Small intestine (tissue), 7 donors: ENCODE measurements at regions not wholly inside any gene's neighbourhood (a gene's known extent, or its start where the extent isn't known, plus 50 kb on each side); places are given as distances from the start of the nearest gene placed in this dataset.

Experiments
- DNase-seq, 2 donors: peaks; one replicate each; pipeline versions ENCODE4 v3.0.0 to v3.0.0-alpha.2; 2013
- FAIRE-seq: peaks from 2 replicates; lab custom pipeline; 2012; peaks lifted over from hg19 to GRCh38; lab: Jason Lieb, UNC
- H3K27ac ChIP-seq, 3 donors: one replicate each; pipeline ENCODE4 v1.5.1; 2013; ENCODE audit warnings: low read length in 2 of 3, mild to moderate bottlenecking in 2 of 3, control low read depth in 1 of 3, inconsistent platforms in 1 of 3, low read depth in 1 of 3, moderate library complexity in 1 of 3
- H3K27me3 ChIP-seq, 3 donors: one replicate each; pipeline ENCODE4 v1.6.1; 2013; ENCODE audit warnings: low read length in 3 of 3, inconsistent platforms in 1 of 3; ENCODE audit not compliant: control insufficient read depth in 3 of 3, insufficient read depth in 3 of 3
- H3K36me3 ChIP-seq, 3 donors: one replicate each; pipeline ENCODE4 v1.6.1; 2013; ENCODE audit warnings: low read length in 3 of 3, inconsistent platforms in 1 of 3, low read depth in 1 of 3, mild to moderate bottlenecking in 1 of 3, moderate library complexity in 1 of 3; ENCODE audit not compliant: control insufficient read depth in 3 of 3, insufficient read depth in 2 of 3
- H3K4me1 ChIP-seq, 3 donors: one replicate each; pipeline ENCODE4 v1.6.1; 2013; ENCODE audit warnings: low read length in 2 of 3, inconsistent platforms in 1 of 3, low read depth in 1 of 3, mild to moderate bottlenecking in 1 of 3, moderate library complexity in 1 of 3; ENCODE audit not compliant: control insufficient read depth in 3 of 3, insufficient read depth in 2 of 3
- H3K4me3 ChIP-seq, 3 donors: one replicate each; pipeline ENCODE4 v1.5.1; 2013; ENCODE audit warnings: low read length in 3 of 3, control low read depth in 1 of 3, inconsistent platforms in 1 of 3, low read depth in 1 of 3, mild to moderate bottlenecking in 1 of 3, moderate library complexity in 1 of 3
- H3K9me3 ChIP-seq, 2 donors: one replicate each; pipeline ENCODE4 v1.6.1; 2013; ENCODE audit warnings: low read depth in 1 of 2, low read length in 1 of 2; ENCODE audit not compliant: control insufficient read depth in 2 of 2, insufficient read depth in 1 of 2
- WGBS, 3 donors: extraction: QIAGEN DNeasy Blood & Tissue Kit; methylation state at CpG; one replicate each; pipeline ENCODE4 v1.1.7; 2013; 5-methylcytosine and 5-hydroxymethylcytosine counted together
- donor health status: healthy with polysubstance abuse.
- donor health status: control.
- donor health status: control.
- donor health status: Bipolar disorder and iron deficiency.
- donor health status: healthy.

DNA sequence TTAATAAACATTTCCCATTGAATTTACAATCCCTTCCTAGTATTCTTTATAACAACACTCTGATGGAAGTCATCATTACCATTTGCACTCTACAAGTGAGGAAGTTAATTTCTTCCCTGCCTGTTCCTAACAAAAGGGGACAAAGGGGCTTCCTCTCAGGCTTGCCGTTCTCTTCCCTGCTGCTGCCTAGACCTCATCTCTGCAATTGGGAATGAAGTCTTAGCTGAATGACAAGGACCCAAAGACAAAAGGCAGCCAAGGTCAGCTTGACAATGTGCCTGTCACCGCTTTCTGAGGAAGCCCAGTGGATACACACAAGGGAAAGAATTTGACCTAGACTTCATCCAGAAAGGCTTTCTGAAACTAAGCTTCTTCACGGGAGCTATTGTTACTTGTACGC is 416.4 kb downstream of the CMPK2 start:
- DNase-seq, result no peak
- Histone ChIP-seq H3K27ac (no peak overlapping the region), H3K36me3 (no peaks in the 10 kb centered on the region), H3K9me3 (no peaks in the 10 kb centered on the region), H3K4me3 (no peak overlapping the region), H3K4me1 (peaks cover 0 to 15% (median 5%) of the 10 kb centered on the region in 3 donors), H3K27me3 (peaks cover 0 to 3% (median 0%) of the 10 kb centered on the region in 3 donors)
- WGBS, 3 donors, result 68 to 89% (median 80%) methylated on average over 4 of the region's 4 CpGs
- no peak for FAIRE-seq

DNA sequence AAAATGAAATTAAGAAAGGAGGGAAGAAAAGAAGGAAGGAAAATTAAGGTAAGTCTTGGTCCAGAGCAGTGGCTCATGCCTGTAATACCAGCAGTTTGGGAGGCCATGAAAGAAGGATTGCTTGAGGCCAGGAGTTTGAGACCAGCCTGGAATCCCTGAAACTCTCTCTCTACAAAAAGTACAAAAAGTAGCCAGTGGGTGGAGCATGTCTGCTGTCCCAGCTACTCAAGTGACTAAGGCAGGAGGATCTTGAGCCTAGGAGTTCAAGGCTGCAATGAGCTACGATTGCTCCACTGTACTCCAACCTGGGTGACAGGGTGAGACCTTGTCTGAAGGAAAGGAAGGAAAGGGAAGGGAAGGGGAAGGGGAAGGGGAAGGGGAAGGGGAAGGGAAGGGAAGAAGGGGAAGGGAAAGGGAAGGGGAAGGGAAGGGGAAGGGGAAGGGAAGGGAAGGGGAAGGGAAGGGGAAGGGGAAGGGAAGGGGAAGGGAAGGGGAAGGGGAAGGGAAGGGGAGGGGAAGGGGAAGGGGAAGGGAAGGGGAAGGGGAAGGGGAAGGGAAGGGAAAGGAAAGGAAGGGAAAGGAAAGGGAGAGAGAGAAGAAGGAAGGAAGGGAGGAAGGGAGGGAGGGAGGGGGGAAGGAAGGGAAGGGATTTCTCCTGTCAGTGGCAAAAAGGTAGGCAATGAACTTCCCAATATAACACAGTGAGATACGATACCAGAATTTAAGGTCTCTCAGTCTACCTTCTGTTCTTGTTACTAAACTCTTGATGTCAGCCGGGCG is 412.8 kb downstream of the CMPK2 start:
- no peak overlapping the region for H3K4me3 ChIP-seq
- peaks cover 0 to 3% (median 0%) of the 10 kb centered on the region in 3 donors for H3K27me3 ChIP-seq
- H3K27ac ChIP-seq, result no peak overlapping the region
- DNase-seq, result peak in 1 of 2 donors; percentile 15
- no peaks in the 10 kb centered on the region for H3K36me3 ChIP-seq
- H3K4me1 ChIP-seq, result peaks cover 0 to 6% (median 0%) of the 10 kb centered on the region in 3 donors
- FAIRE-seq, result no peak
- 89 to 95% (median 92%) methylated on average over 4 of the region's 4 CpGs for WGBS, 3 donors
- peaks cover 0 to 13% of the 10 kb centered on the region in 2 donors for H3K9me3 ChIP-seq

DNA sequence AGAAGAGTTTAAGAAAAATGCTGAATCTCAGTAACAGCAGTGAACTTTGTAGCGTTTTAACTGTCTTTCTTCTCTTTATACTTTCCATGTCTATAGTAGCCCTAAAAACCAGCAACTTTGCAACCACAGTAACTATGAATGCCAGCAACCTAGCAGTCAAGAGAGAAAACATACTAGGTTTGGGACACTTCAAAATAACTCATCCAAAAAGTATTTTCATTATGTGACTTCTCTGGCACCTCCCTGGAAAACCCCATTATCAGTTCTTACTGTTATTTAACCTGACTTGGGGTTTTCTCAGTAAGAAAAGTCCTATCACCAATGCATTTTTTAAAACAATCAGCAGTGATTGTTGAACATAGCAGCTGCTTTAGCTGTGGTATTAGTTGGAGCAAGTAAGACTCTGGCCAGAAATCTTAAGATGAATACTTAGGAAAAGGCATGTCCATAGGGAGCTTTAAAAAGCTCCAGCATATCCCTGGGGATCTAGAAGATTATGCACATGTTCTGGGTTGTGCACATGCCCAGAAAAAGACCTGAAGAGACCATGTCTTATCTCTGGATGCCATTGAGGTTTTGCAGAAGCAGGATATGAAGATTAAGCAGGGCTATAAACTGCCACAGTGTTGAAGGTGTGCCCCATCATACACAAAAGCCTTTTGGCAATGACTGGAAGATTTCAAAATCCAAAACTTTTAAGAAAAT is 411.3 kb downstream of the CMPK2 start:
- Histone ChIP-seq H3K4me3 (no peak overlapping the region), H3K4me1 (peaks cover 0 to 6% (median 0%) of the 10 kb centered on the region in 3 donors), H3K27me3 (no peaks in the 10 kb centered on the region), H3K36me3 (no peaks in the 10 kb centered on the region), H3K9me3 (peaks cover 0 to 13% of the 10 kb centered on the region in 2 donors), H3K27ac (peak overlapping the region in 1 of 3 donors; percentile 13)
- WGBS, 3 donors, result 61 to 81% (median 70%) methylated on average over 1 of the region's 1 CpG
- FAIRE-seq, result no peak
- peak in 1 of 2 donors; percentile 48 for DNase-seq

DNA sequence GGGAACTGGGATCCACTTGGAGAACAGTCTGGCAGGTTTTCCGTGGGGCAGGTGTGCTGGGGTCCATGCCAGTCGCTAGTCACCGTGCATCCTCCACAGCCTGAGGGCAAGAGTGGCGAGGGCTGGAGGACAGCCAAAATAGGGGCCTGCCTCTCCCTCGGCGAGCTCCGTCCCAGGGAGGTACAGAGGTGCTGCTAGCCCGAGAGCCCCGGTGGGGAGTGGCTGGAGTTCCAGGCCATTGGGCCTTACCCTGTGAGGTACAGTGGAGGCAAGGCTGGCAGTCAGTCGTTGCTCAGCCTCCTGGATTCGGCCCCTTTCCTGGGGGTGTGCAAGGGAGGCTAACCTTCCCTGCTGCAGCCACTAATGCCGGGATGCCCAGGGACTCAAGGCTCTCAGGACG is 406.6 kb downstream of the CMPK2 start:
- Histone ChIP-seq H3K4me3 (no peak overlapping the region), H3K27ac (no peak overlapping the region), H3K4me1 (peaks cover 0 to 6% (median 0%) of the 10 kb centered on the region in 3 donors), H3K27me3 (no peaks in the 10 kb centered on the region), H3K36me3 (no peaks in the 10 kb centered on the region), H3K9me3 (peaks cover 0 to 13% of the 10 kb centered on the region in 2 donors)
- DNase-seq (no peak), FAIRE-seq (no peak)
- 90 to 93% (median 92%) methylated on average over 13 of the region's 13 CpGs for WGBS, 3 donors

DNA sequence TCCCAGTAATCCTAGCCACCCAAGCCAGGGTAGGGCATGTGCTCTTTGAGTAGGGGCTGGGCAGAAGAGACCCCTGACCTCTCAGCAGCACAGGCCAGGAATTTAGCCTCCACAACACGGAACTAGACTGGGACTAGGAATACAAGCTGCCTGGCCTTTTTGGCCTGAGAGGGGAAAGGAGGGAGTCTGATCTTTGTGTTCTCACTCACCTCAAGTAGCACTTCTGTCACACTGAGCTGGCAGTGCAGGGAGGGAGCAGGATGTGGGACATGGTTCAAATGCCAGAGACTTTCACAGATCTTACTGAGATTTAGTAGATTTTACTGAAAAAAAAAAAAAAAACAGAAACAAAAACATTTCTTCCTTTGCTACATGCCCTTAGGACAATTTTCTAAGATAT is 395.2 kb downstream of the CMPK2 start:
- H3K27me3 ChIP-seq, result peaks cover 0 to 5% (median 0%) of the 10 kb centered on the region in 3 donors
- DNase-seq (no peak), FAIRE-seq (no peak)
- H3K4me3 ChIP-seq, result no peak overlapping the region
- peaks cover 0 to 2% of the 10 kb centered on the region in 2 donors for H3K9me3 ChIP-seq
- H3K4me1 ChIP-seq, result no peaks in the 10 kb centered on the region
- H3K36me3 ChIP-seq, result no peaks in the 10 kb centered on the region
- WGBS, 3 donors, result 67 to 89% (median 70%) methylated on average over 1 of the region's 1 CpG
- H3K27ac ChIP-seq, result no peak overlapping the region

GRCh38 chr2:6471419-6471818 is 394.3 kb downstream of the CMPK2 start:
- Histone ChIP-seq H3K27me3 (peaks cover 0 to 5% (median 0%) of the 10 kb centered on the region in 3 donors), H3K9me3 (peaks cover 0 to 2% of the 10 kb centered on the region in 2 donors), H3K36me3 (no peaks in the 10 kb centered on the region), H3K27ac (no peak overlapping the region), H3K4me3 (no peak overlapping the region), H3K4me1 (no peaks in the 10 kb centered on the region)
- DNase-seq (no peak), FAIRE-seq (no peak)
- WGBS, 3 donors, result 71 to 84% (median 76%) methylated on average over 4 of the region's 4 CpGs

DNA sequence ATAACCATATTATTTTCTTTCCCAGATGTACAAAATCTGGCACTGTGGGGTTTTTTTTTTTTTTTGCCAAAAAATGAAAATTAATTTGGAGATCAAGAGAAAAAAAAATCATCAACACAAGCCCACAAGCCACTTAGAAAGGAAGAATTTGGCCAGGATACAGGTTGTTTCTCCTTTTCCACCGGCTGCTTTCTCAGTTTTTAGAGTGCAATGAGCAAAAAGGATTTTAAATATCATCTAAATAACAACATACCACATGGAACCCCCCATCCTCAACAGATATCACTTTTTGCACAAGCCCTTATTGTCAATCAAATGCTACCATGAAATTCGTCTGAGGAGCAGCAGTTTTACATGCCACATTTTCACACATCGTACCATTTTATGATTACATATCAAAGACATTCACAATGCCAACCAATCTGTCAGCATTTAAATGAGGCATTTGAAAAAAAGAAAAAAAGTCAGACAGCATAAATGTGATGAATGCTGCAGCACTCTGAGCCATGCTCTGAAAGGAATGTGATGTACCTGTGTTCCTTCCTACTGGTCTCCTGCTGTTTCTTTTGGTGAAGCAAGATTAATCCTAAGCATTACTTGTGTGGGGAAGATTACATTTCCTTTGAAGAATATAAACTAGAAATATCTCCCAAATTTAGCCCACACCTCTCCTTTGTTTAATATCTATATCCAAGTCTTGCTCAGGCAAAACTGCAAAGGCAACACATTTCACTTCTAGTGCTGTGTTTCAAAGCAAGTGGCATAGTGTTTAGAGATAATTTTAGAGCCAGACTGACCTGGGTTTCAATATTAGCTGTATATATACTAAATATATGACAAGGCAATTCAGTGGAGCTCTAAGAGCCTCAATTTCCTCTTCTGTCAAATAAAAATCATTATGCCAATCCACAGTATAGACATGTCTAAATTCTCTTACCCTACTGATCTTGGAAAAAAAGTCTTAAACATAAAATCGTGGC is 391.3 kb downstream of the CMPK2 start:
- Histone ChIP-seq H3K27me3 (peaks cover 0 to 5% (median 0%) of the 10 kb centered on the region in 3 donors), H3K4me3 (no peak overlapping the region), H3K36me3 (no peaks in the 10 kb centered on the region), H3K4me1 (no peaks in the 10 kb centered on the region), H3K27ac (no peak overlapping the region), H3K9me3 (peaks cover 0 to 1% of the 10 kb centered on the region in 2 donors)
- FAIRE-seq, result no peak
- no peak for DNase-seq
- 71 to 77% (median 72%) methylated on average over 4 of the region's 4 CpGs for WGBS, 3 donors
